Tibial nerve (tissue), 4 donors: ENCODE measurements at regions not wholly inside any gene's neighbourhood (a gene's known extent, or its start where the extent isn't known, plus 50 kb on each side); places are given as distances from the start of the nearest gene placed in this dataset.

Experiments used
- DNase-seq, 2 donors: peaks; one replicate each; pipeline ENCODE4 v3.0.0-alpha.2; 2019; ENCODE audit warnings: low spot score in 2 of 2
- H3K27ac ChIP-seq, 4 donors: fragments of 200-600 bp; sonication (generic) in 3 of 4; one replicate each; pipeline ENCODE4 v1.5.1; 2017 to 2019; ENCODE audit warnings: mild to moderate bottlenecking in 1 of 4
- H3K27me3 ChIP-seq, 2 donors: fragments of 200-600 bp; sonication (generic) in 1 of 2; one replicate each; pipeline versions ENCODE4 v1.5.1 to v1.6.0; 2017 to 2019
- H3K36me3 ChIP-seq, 3 donors: fragments of 200-600 bp; sonication (generic); one replicate each; pipeline ENCODE4 v1.5.1; 2018 to 2019
- H3K4me1 ChIP-seq, 4 donors: fragments of 200-600 bp; sonication (generic) in 3 of 4; one replicate each; pipeline ENCODE4 v1.5.1; 2017 to 2019
- H3K4me3 ChIP-seq, 4 donors: fragments of 200-600 bp; sonication (generic) in 3 of 4; one replicate each; pipeline ENCODE4 v1.5.1; 2017 to 2019; ENCODE audit warnings: mild to moderate bottlenecking in 1 of 4, moderate library complexity in 1 of 4
- H3K9me3 ChIP-seq, 4 donors: fragments of 200-600 bp; sonication (generic) in 3 of 4; one replicate each; pipeline ENCODE4 v1.5.1; 2017 to 2019
- CTCF ChIP-seq, 5 experiments: fragments of 200-600 bp in 3 of 5; fragments of 450-650 bp in 2 of 5; sonication (generic) in 3 of 5; IDR thresholded peaks; one replicate each; pipeline ENCODE4 v1.5.1; 2016 to 2019; ENCODE audit warnings: antibody characterized with exemption in 5 of 5, mild to moderate bottlenecking in 3 of 5, moderate library complexity in 2 of 5
- EP300 ChIP-seq, 2 donors: sonication (generic); formaldehyde crosslinking; IDR thresholded peaks; one replicate each; pipeline ENCODE4 v1.6.1; 2017; ENCODE audit warnings: antibody characterized with exemption in 2 of 2, mild to moderate bottlenecking in 1 of 2
- POLR2A ChIP-seq, 2 donors: fragments of 450-650 bp; IDR thresholded peaks; one replicate each; pipeline ENCODE4 v1.6.1; 2017; ENCODE audit warnings: antibody characterized with exemption in 2 of 2, mild to moderate bottlenecking in 2 of 2, moderate library complexity in 2 of 2
- WGBS, 2 donors: methylation state at CpG; one replicate each; pipeline ENCODE4 v1.1.5; 2018; 5-methylcytosine and 5-hydroxymethylcytosine counted together

- Histone ChIP-seq H3K4me1 (peaks cover 0 to 7% (median 1%) of the 10 kb centered on the region in 4 donors), H3K27ac (no peak overlapping the region), H3K9me3 (no peaks in the 10 kb centered on the region), H3K36me3 (no peaks in the 10 kb centered on the region), H3K27me3 (no peaks in the 10 kb centered on the region), H3K4me3 (no peak overlapping the region)
- WGBS, 2 donors, result 39 to 41% methylated on average over 4 of the region's 4 CpGs
- no peak for DNase-seq
- TF ChIP-seq POLR2A (IDR thresholded peaks at IDR 0.05), result no peak
- TF ChIP-seq CTCF (IDR thresholded peaks at IDR 0.05), result no peak
- no peak for TF ChIP-seq EP300 (IDR thresholded peaks at IDR 0.05)
Observed at GRCh38 chr3:160108362-160108761, 116.9 kb upstream of the C3orf80 start.

GRCh38 chr3:160112481-160112880 is 112.7 kb upstream of the C3orf80 start:
- DNase-seq, result no peak
- Histone ChIP-seq H3K36me3 (no peaks in the 10 kb centered on the region), H3K4me1 (peaks cover 0 to 7% (median 1%) of the 10 kb centered on the region in 4 donors), H3K4me3 (no peak overlapping the region), H3K27me3 (no peaks in the 10 kb centered on the region), H3K9me3 (no peaks in the 10 kb centered on the region), H3K27ac (no peak overlapping the region)
- TF ChIP-seq EP300 (IDR thresholded peaks at IDR 0.05), result no peak
- no peak for TF ChIP-seq POLR2A (IDR thresholded peaks at IDR 0.05)
- TF ChIP-seq CTCF (IDR thresholded peaks at IDR 0.05), result no peak
- 46 to 52% methylated on average over 1 of the region's 1 CpG for WGBS, 2 donors

GRCh38 chr3:160112996-160113395 is 112.2 kb upstream of the C3orf80 start:
- WGBS, 2 donors, result 79 to 82% methylated on average over 4 of the region's 4 CpGs
- peaks cover 0 to 7% (median 1%) of the 10 kb centered on the region in 4 donors for H3K4me1 ChIP-seq

GRCh38 chr3:160114355-160114995 is 110.7 kb upstream of the C3orf80 start:
- Histone ChIP-seq H3K4me1 (peaks cover 0 to 7% (median 1%) of the 10 kb centered on the region in 4 donors), H3K27me3 (no peaks in the 10 kb centered on the region), H3K9me3 (no peaks in the 10 kb centered on the region), H3K4me3 (no peak overlapping the region), H3K36me3 (no peaks in the 10 kb centered on the region), H3K27ac (no peak overlapping the region)
- no peak for TF ChIP-seq EP300 (IDR thresholded peaks at IDR 0.05)
- TF ChIP-seq POLR2A (IDR thresholded peaks at IDR 0.05), result no peak
- no peak for TF ChIP-seq CTCF (IDR thresholded peaks at IDR 0.05)
- no peak for DNase-seq
- WGBS, 2 donors, result 84 to 88% methylated on average over 9 of the region's 9 CpGs

More at GRCh38 chr3:160112996-160113395, 112.2 kb upstream of the C3orf80 start:
- no peak overlapping the region for H3K27ac ChIP-seq
- H3K36me3 ChIP-seq, result no peaks in the 10 kb centered on the region
- no peaks in the 10 kb centered on the region for H3K9me3 ChIP-seq
- H3K27me3 ChIP-seq, result no peaks in the 10 kb centered on the region
- no peak for DNase-seq
- no peak for TF ChIP-seq CTCF (IDR thresholded peaks at IDR 0.05)
- TF ChIP-seq EP300 (IDR thresholded peaks at IDR 0.05), result no peak
- TF ChIP-seq POLR2A (IDR thresholded peaks at IDR 0.05), result no peak
- no peak overlapping the region for H3K4me3 ChIP-seq

GRCh38 chr3:160115387-160115786 is 109.8 kb upstream of the C3orf80 start:
- TF ChIP-seq CTCF (IDR thresholded peaks at IDR 0.05) (no peak), EP300 (IDR thresholded peaks at IDR 0.05) (no peak), POLR2A (IDR thresholded peaks at IDR 0.05) (no peak)
- H3K4me3 ChIP-seq, result no peak overlapping the region
- WGBS, 2 donors, result 88% methylated on average over 2 of the region's 2 CpGs
- H3K9me3 ChIP-seq, result peaks cover 0 to 5% (median 0%) of the 10 kb centered on the region in 4 donors
- no peaks in the 10 kb centered on the region for H3K27me3 ChIP-seq
- H3K4me1 ChIP-seq, result peaks cover 0 to 7% (median 1%) of the 10 kb centered on the region in 4 donors
- no peak for DNase-seq
- no peaks in the 10 kb centered on the region for H3K36me3 ChIP-seq
- H3K27ac ChIP-seq, result no peak overlapping the region
